AG04450 (cell line): ENCODE measurements at regions not wholly inside any gene's neighbourhood (a gene's known extent, or its start where the extent isn't known, plus 50 kb on each side); places are given as distances from the start of the nearest gene placed in this dataset.

Experiments
- CTCF ChIA-PET: fragments of 300-600, 350-600 bp; formaldehyde crosslinking; extraction: SDS; loops from one replicate; lab custom pipeline; 2022; ENCODE audit warnings: antibody characterized with exemption, inconsistent platforms; lab: Charles Lee
- POLR2A ChIA-PET: fragments of 350-600 bp; formaldehyde crosslinking; extraction: SDS; loops from one replicate; lab custom pipeline; 2021; ENCODE audit warnings: antibody characterized with exemption, inconsistent platforms; lab: Yijun Ruan, JAX
- DNase-seq: peaks from one replicate; pipeline ENCODE4 v3.0.0-alpha.2; 2011; ENCODE audit warnings: low read depth, low spot score
- H3K27ac ChIP-seq: one replicate; pipeline ENCODE4 v1.5.1; 2012; ENCODE audit warnings: low read depth, low read length, control low read depth
- H3K27me3 ChIP-seq: one replicate; pipeline ENCODE4 v1.6.0; 2012; ENCODE audit warnings: low read length; ENCODE audit not compliant: control insufficient read depth, insufficient read depth
- H3K4me3 ChIP-seq: 2 replicates; pipeline ENCODE4 v1.5.1; 2011; ENCODE audit warnings: mild to moderate bottlenecking, low read depth, low read length, control low read depth
- H3K9me3 ChIP-seq: 2 replicates; pipeline ENCODE4 v1.5.1; 2012; ENCODE audit warnings: low read length; ENCODE audit not compliant: control insufficient read depth, insufficient read depth
- CTCF ChIP-seq: IDR thresholded peaks from 2 replicates; pipeline ENCODE4 v1.5.1; 2011; ENCODE audit warnings: low read depth, low read length, control low read depth, inconsistent platforms

GRCh38 chrX:39626749-39627148, 471.0 kb downstream of the BCOR start:
- CTCF ChIA-PET = no interaction called here
- POLR2A ChIA-PET = no interaction called here
- Histone ChIP-seq H3K9me3 (no peaks in the 10 kb centered on the region), H3K27ac (no peak overlapping the region), H3K27me3 (no peaks in the 10 kb centered on the region), H3K4me3 (no peak overlapping the region)
- no peak for TF ChIP-seq CTCF
- no peak for DNase-seq

GRCh38 chrX:39627257-39627656, 470.5 kb downstream of the BCOR start:
- CTCF ChIA-PET = no interaction called here
- Histone ChIP-seq H3K27ac (no peak overlapping the region), H3K4me3 (no peak overlapping the region), H3K27me3 (no peaks in the 10 kb centered on the region), H3K9me3 (no peaks in the 10 kb centered on the region)
- no peak for DNase-seq
- no peak for TF ChIP-seq CTCF
- POLR2A ChIA-PET = no interaction called here

GRCh38 chrX:39629001-39629400, 468.8 kb downstream of the BCOR start:
- Histone ChIP-seq H3K9me3 (no peaks in the 10 kb centered on the region), H3K27me3 (no peaks in the 10 kb centered on the region), H3K4me3 (no peak overlapping the region), H3K27ac (no peak overlapping the region)
- DNase-seq = no peak
- POLR2A ChIA-PET = no interaction called here
- CTCF ChIA-PET = no interaction called here
- no peak for TF ChIP-seq CTCF

- no peak overlapping the region for H3K27ac ChIP-seq
- POLR2A ChIA-PET = no interaction called here
- no peaks in the 10 kb centered on the region for H3K27me3 ChIP-seq
- H3K9me3 ChIP-seq = no peaks in the 10 kb centered on the region
- H3K4me3 ChIP-seq = no peak overlapping the region
- TF ChIP-seq CTCF = no peak
- no peak for DNase-seq
- CTCF ChIA-PET = no interaction called here
These were observed 467.4 kb downstream of the BCOR start for GRCh38 chrX:39630344-39630743.

- ChIA-PET POLR2A (no interaction called here), CTCF (no interaction called here)
- Histone ChIP-seq H3K9me3 (no peaks in the 10 kb centered on the region), H3K27ac (no peak overlapping the region), H3K4me3 (no peak overlapping the region), H3K27me3 (no peaks in the 10 kb centered on the region)
- no peak for DNase-seq
- no peak for TF ChIP-seq CTCF
These were observed 466.2 kb downstream of the BCOR start for GRCh38 chrX:39631276-39632229.
